ENCODE measurements at regions not wholly inside any gene's neighbourhood (a gene's known extent, or its start where the extent isn't known, plus 50 kb on each side); places are given as distances from the start of the nearest gene placed in this dataset.

DNA sequence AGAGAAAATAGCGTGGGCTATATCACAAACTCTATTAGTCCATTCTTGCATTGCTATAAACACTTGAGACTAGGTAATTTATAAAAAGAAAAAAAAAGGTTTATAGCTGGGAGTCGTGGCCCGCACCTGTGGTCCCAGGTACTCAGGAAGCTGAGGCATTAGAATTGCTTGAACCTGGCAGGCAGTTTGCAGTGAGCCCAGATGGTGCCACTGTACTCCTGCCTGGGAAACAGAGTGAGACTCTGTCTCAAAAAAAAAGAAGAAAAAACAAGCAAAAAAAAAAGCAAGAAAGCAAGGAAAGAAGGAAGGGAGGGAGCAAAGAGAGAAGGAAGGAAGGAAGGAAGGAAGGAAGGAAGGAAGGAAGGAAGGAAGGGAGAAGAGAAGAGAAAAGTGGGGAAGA is 904.2 kb upstream of the EDIL3 start (continued):
- TF ChIP-seq NR2C2 (IDR thresholded peaks at IDR 0.05; ENCODE audit: borderline replicate concordance, control insufficient read depth, insufficient read length, low read depth) (no peak), EZH2 (IDR thresholded peaks at IDR 0.05; ENCODE audit: borderline replicate concordance, control insufficient read depth, low read depth, low read length) (no peak), SUPT20H (IDR thresholded peaks at IDR 0.05; ENCODE audit: borderline replicate concordance, control insufficient read depth, low read depth, low read length) (no peak), RAD51 (IDR thresholded peaks at IDR 0.05) (no peak), ZNF274 (IDR thresholded peaks at IDR 0.05; ENCODE audit: insufficient read depth, insufficient read length) (no peak)
- TF ChIP-seq, protein P1, sequence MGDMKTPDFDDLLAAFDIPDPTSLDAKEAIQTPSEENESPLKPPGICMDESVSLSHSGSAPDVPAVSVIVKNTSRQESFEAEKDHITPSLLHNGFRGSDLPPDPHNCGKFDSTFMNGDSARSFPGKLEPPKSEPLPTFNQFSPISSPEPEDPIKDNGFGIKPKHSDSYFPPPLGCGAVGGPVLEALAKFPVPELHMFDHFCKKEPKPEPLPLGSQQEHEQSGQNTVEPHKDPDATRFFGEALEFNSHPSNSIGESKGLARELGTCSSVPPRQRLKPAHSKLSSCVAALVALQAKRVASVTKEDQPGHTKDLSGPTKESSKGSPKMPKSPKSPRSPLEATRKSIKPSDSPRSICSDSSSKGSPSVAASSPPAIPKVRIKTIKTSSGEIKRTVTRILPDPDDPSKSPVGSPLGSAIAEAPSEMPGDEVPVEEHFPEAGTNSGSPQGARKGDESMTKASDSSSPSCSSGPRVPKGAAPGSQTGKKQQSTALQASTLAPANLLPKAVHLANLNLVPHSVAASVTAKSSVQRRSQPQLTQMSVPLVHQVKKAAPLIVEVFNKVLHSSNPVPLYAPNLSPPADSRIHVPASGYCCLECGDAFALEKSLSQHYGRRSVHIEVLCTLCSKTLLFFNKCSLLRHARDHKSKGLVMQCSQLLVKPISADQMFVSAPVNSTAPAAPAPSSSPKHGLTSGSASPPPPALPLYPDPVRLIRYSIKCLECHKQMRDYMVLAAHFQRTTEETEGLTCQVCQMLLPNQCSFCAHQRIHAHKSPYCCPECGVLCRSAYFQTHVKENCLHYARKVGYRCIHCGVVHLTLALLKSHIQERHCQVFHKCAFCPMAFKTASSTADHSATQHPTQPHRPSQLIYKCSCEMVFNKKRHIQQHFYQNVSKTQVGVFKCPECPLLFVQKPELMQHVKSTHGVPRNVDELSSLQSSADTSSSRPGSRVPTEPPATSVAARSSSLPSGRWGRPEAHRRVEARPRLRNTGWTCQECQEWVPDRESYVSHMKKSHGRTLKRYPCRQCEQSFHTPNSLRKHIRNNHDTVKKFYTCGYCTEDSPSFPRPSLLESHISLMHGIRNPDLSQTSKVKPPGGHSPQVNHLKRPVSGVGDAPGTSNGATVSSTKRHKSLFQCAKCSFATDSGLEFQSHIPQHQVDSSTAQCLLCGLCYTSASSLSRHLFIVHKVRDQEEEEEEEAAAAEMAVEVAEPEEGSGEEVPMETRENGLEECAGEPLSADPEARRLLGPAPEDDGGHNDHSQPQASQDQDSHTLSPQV (IDR thresholded peaks at IDR 0.05), result no peak
- TF ChIP-seq, protein P2, sequence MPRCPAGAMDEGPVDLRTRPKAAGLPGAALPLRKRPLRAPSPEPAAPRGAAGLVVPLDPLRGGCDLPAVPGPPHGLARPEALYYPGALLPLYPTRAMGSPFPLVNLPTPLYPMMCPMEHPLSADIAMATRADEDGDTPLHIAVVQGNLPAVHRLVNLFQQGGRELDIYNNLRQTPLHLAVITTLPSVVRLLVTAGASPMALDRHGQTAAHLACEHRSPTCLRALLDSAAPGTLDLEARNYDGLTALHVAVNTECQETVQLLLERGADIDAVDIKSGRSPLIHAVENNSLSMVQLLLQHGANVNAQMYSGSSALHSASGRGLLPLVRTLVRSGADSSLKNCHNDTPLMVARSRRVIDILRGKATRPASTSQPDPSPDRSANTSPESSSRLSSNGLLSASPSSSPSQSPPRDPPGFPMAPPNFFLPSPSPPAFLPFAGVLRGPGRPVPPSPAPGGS (IDR thresholded peaks at IDR 0.05; ENCODE audit: borderline replicate concordance, insufficient read depth, low read depth, low read length, poor library complexity, severe bottlenecking), result no peak
